ENCODE measurements at regions not wholly inside any gene's neighbourhood (a gene's known extent, or its start where the extent isn't known, plus 50 kb on each side); places are given as distances from the start of the nearest gene placed in this dataset.

DNA sequence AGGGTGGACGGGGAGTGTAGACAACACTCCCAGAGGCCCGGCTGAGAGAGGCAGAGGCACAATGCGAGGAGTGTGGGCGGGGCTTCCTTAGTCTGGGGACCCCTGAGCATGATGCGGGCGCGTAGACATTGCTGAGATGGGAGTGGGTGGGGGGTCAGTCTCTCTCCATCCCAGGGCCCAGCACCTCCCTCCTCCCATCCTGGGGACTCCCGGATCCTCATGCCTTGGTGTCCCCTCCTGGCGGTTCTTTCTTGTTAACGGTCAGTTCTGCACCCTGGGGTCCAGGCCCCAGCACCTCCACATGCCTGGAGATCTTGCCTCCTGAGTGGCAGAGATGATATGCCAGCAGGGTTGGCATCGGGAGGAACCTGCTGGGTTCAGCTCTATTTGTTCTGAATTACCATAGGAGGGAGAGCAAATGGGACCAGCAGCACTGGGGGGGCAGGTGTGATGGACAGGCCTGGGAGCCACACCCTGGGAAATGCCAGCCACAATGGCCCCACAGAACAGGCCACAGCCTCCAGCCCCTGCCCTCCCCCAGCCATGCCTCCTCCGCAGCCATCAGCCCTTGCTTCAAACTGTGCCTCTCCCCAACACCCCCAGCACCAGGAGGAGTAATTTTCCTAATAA is 55.7 kb downstream of the RTL6 start:
- TF ChIP-seq, protein P1, sequence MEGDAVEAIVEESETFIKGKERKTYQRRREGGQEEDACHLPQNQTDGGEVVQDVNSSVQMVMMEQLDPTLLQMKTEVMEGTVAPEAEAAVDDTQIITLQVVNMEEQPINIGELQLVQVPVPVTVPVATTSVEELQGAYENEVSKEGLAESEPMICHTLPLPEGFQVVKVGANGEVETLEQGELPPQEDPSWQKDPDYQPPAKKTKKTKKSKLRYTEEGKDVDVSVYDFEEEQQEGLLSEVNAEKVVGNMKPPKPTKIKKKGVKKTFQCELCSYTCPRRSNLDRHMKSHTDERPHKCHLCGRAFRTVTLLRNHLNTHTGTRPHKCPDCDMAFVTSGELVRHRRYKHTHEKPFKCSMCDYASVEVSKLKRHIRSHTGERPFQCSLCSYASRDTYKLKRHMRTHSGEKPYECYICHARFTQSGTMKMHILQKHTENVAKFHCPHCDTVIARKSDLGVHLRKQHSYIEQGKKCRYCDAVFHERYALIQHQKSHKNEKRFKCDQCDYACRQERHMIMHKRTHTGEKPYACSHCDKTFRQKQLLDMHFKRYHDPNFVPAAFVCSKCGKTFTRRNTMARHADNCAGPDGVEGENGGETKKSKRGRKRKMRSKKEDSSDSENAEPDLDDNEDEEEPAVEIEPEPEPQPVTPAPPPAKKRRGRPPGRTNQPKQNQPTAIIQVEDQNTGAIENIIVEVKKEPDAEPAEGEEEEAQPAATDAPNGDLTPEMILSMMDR (IDR thresholded peaks at IDR 0.05; ENCODE audit: insufficient read depth, low read length, poor library complexity, severe bottlenecking): no peak
- no peaks in the 10 kb centered on the region for H3K36me3 ChIP-seq (ENCODE audit: control insufficient read depth, insufficient read depth, low read length)
- H3K27me3 ChIP-seq (replicated peaks; ENCODE audit: control insufficient read depth, insufficient read depth, low read length): no peaks in the 10 kb centered on the region; the same call in 1 of the 2 replicates
- H3K4me3 ChIP-seq (replicated peaks; ENCODE audit: low read depth, low read length): no peak overlapping the region
- no peak for DNase-seq (ENCODE audit: extremely low read depth, insufficient read length)

GRCh38 chr22:44441401-44442185 is 56.4 kb downstream of the RTL6 start:
- DNase-seq (ENCODE audit: extremely low read depth, insufficient read length): no peak
- H3K4me3 ChIP-seq (replicated peaks; ENCODE audit: low read depth, low read length): no peak overlapping the region
- H3K36me3 ChIP-seq (ENCODE audit: control insufficient read depth, insufficient read depth, low read length): no peaks in the 10 kb centered on the region
- no peaks in the 10 kb centered on the region; the same call in 1 of the 2 replicates for H3K27me3 ChIP-seq (replicated peaks; ENCODE audit: control insufficient read depth, insufficient read depth, low read length)
- TF ChIP-seq, protein P1 (IDR thresholded peaks at IDR 0.05; ENCODE audit: insufficient read depth, low read length, poor library complexity, severe bottlenecking): no peak

DNA sequence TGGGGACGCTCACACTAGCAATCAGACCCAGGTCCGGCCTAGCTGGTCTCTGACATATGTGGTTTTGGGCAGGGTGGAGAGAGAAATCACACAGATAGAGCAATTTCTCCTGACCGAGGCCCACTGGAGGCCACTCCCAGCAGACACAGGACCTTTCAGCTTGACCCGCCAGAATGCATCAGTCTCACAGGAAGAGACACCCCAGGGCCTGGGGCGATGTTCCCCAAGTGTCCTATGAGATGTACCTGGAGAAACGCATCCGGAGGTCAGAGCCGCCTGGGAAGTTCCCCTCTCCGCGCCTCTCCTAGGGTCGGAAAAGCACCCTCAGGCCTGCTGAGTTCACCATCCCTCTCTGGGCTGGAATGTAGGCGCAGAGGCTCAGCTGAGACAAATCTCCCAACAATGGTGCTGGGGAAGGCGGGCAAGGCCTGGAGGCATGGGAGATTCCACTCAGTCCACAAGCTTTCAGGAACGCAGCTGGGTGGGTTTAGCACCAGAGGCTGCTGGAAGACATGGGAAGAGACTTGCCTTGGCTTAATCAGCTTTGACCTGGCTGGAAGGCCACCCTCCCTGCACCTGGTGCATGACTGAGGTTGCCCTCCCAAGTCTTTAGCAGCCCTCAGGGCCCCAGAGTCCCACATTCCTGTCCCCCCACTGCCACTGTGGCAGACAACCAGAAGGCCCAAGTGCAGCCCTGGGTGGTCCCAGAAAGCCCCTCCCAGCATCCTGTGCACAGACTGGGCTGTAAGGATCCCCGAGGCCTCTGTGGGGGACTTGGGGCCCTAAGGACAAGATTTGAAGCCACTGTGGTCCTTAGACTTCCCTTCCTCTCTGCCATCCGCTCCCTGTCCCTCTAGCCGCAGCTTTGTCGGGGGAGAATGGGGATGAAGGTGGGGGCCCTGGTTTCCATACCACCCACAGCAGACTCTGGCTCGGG is 57.5 kb downstream of the RTL6 start:
- TF ChIP-seq, protein P1 (IDR thresholded peaks at IDR 0.05; ENCODE audit: insufficient read depth, low read length, poor library complexity, severe bottlenecking): no peak
- H3K36me3 ChIP-seq (ENCODE audit: control insufficient read depth, insufficient read depth, low read length): no peaks in the 10 kb centered on the region
- DNase-seq (ENCODE audit: extremely low read depth, insufficient read length): no peak
- H3K4me3 ChIP-seq (replicated peaks; ENCODE audit: low read depth, low read length): no peak overlapping the region
- no peaks in the 10 kb centered on the region; the same call in 1 of the 2 replicates for H3K27me3 ChIP-seq (replicated peaks; ENCODE audit: control insufficient read depth, insufficient read depth, low read length)

- no peaks in the 10 kb centered on the region; the same call in 1 of the 2 replicates for H3K27me3 ChIP-seq (replicated peaks; ENCODE audit: control insufficient read depth, insufficient read depth, low read length)
- H3K4me3 ChIP-seq (replicated peaks; ENCODE audit: low read depth, low read length): no peak overlapping the region
- no peak for DNase-seq (ENCODE audit: extremely low read depth, insufficient read length)
- TF ChIP-seq, protein P1 (IDR thresholded peaks at IDR 0.05; ENCODE audit: insufficient read depth, low read length, poor library complexity, severe bottlenecking): no peak
- no peaks in the 10 kb centered on the region for H3K36me3 ChIP-seq (ENCODE audit: control insufficient read depth, insufficient read depth, low read length)
Measured at GRCh38 chr22:44439356-44440223, 58.4 kb downstream of the RTL6 start.

Measured in GM06990 (cell line).